ENCODE measurements at regions not wholly inside any gene's neighbourhood (a gene's known extent, or its start where the extent isn't known, plus 50 kb on each side); places are given as distances from the start of the nearest gene placed in this dataset.

DNA sequence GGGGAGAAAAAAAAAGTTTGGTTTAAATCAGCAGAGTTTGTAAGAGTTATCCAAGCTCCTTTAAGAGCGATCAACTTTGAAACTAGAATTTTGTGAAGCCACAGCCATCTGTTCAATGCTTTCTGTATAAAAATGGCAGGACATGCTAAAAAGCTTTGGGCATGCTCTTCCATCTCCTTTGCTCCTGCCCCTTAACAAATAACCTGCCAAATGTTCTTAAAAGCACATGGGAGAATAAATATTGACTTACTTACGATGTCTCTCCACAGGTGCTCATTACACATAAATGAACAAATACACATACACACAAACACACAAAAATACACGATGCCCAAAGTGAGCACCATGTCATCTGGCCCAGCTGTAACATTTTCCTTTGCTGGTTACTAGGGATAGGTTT is 211.8 kb upstream of the DPH6 start:
- H2AFZ ChIP-seq (ENCODE audit: low read length), result no peak overlapping the region
- H3K36me3 ChIP-seq (ENCODE audit: control insufficient read depth, insufficient read depth, low read length), result no peaks in the 10 kb centered on the region
- no peaks in the 10 kb centered on the region for H3K27me3 ChIP-seq (ENCODE audit: control insufficient read depth, insufficient read depth, low read length)
- H3K4me3 ChIP-seq (replicated peaks in 1 of 4; ENCODE audit: control extremely low read depth in 1 of 4, insufficient read depth in 1 of 4, low read depth in 3 of 4, low read length in 4 of 4), result no peak overlapping the region
- no peak overlapping the region for H3K4me2 ChIP-seq (ENCODE audit: extremely low read depth, insufficient read depth, low read length)
- H3K79me2 ChIP-seq (ENCODE audit: control insufficient read depth, insufficient read depth, low read length), result no peaks in the 10 kb centered on the region
- no peak for DNase-seq (ENCODE audit: low read depth in 2 of 2)
- H4K20me1 ChIP-seq (ENCODE audit: control insufficient read depth, extremely low read depth, insufficient read depth, low read length), result no peaks in the 10 kb centered on the region
- no peaks in the 10 kb centered on the region for H3K4me1 ChIP-seq (ENCODE audit: control insufficient read depth, extremely low read depth, insufficient read depth, low read length)
- H3K9ac ChIP-seq (ENCODE audit: insufficient read depth, low read length), result no peak overlapping the region
- TF ChIP-seq, protein P1, sequence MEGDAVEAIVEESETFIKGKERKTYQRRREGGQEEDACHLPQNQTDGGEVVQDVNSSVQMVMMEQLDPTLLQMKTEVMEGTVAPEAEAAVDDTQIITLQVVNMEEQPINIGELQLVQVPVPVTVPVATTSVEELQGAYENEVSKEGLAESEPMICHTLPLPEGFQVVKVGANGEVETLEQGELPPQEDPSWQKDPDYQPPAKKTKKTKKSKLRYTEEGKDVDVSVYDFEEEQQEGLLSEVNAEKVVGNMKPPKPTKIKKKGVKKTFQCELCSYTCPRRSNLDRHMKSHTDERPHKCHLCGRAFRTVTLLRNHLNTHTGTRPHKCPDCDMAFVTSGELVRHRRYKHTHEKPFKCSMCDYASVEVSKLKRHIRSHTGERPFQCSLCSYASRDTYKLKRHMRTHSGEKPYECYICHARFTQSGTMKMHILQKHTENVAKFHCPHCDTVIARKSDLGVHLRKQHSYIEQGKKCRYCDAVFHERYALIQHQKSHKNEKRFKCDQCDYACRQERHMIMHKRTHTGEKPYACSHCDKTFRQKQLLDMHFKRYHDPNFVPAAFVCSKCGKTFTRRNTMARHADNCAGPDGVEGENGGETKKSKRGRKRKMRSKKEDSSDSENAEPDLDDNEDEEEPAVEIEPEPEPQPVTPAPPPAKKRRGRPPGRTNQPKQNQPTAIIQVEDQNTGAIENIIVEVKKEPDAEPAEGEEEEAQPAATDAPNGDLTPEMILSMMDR (conservative IDR thresholded peaks at IDR 0.05 in 1 of 2, IDR thresholded peaks at IDR 0.05 in 1 of 2; ENCODE audit: low read depth in 1 of 2, low read length in 2 of 2), result no peak
- no peak for TF ChIP-seq EZH2 (IDR thresholded peaks at IDR 0.05; ENCODE audit: low read length, missing control alignments)
- no peak overlapping the region for H3K27ac ChIP-seq (ENCODE audit: insufficient read depth, low read length)
- no peaks in the 10 kb centered on the region for H3K9me3 ChIP-seq (ENCODE audit: control insufficient read depth, insufficient read depth, low read depth, low read length)

DNA sequence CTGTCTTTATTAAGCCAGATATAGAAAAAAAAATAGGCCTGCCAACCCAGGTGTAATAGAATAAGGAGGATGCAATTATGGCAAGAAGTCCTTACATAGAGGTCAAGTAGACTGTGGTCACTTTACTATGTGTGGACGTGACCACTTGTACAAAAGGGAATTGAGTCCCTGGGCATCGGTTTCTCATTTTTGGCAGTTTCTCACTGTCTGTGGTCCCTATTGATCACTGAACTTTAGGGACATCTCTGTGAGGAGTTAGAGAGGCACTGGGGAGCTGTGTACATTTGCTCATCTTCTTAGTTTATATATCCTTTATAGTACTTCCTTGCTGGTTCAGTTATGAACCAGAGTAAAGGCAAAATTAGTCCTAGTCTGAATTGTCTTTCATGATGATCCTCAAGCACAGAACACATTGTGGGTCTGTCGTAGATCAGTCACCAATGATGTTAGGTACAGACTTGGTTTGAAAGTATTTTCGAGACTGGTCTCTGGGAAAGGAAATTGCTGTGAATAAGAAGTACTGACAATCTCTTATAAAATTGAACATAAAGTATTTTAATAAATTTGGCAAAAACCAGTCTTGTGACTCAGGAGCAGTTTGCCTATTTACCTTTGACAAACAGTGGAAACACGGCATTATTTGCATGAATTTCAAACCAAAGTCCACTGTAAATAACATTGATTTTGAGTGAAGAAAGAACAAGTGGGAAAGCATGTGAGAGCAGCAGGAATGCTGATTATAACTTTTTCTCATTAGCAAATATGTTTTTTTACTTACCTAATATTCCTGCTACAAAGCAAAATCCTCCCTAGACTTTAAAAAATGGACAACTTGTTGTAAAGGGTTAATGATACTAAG is 218.9 kb upstream of the DPH6 start:
- H3K27me3 ChIP-seq (ENCODE audit: control insufficient read depth, insufficient read depth, low read length), result no peaks in the 10 kb centered on the region
- H3K4me3 ChIP-seq (replicated peaks in 1 of 4; ENCODE audit: control extremely low read depth in 1 of 4, insufficient read depth in 1 of 4, low read depth in 3 of 4, low read length in 4 of 4), result no peak overlapping the region
- H3K27ac ChIP-seq (ENCODE audit: insufficient read depth, low read length), result no peak overlapping the region
- H3K36me3 ChIP-seq (ENCODE audit: control insufficient read depth, insufficient read depth, low read length), result no peaks in the 10 kb centered on the region
- H2AFZ ChIP-seq (ENCODE audit: low read length), result no peak overlapping the region
- no peak overlapping the region for H3K4me2 ChIP-seq (ENCODE audit: extremely low read depth, insufficient read depth, low read length)
- TF ChIP-seq, protein P1 (conservative IDR thresholded peaks at IDR 0.05 in 1 of 2, IDR thresholded peaks at IDR 0.05 in 1 of 2; ENCODE audit: low read depth in 1 of 2, low read length in 2 of 2), result no peak
- no peak for TF ChIP-seq EZH2 (IDR thresholded peaks at IDR 0.05; ENCODE audit: low read length, missing control alignments)
- H3K9me3 ChIP-seq (ENCODE audit: control insufficient read depth, insufficient read depth, low read depth, low read length), result no peaks in the 10 kb centered on the region
- no peak for DNase-seq (ENCODE audit: low read depth in 2 of 2)
- no peak overlapping the region for H3K9ac ChIP-seq (ENCODE audit: insufficient read depth, low read length)
- H3K4me1 ChIP-seq (ENCODE audit: control insufficient read depth, extremely low read depth, insufficient read depth, low read length), result no peaks in the 10 kb centered on the region
- H3K79me2 ChIP-seq (ENCODE audit: control insufficient read depth, insufficient read depth, low read length), result no peaks in the 10 kb centered on the region
- no peaks in the 10 kb centered on the region for H4K20me1 ChIP-seq (ENCODE audit: control insufficient read depth, extremely low read depth, insufficient read depth, low read length)

DNA sequence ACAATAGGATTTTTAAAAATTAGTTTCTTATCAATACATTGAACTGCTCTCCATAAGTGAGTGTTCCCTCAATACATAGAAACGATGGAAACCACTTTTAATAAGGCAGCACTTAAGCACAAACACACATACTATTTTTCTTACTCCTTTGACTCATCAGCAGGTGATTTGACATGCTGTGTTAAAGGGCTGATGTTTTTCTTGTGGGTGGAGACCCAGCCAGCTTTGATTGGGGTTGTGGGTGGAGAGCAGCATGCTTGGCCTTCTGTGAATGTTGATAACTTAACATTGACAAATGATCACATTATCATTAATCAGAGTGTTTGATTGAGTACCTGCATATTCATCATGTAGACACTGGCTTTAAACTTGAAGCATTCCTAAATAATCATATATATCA is 223.0 kb upstream of the DPH6 start:
- no peak overlapping the region for H3K4me2 ChIP-seq (ENCODE audit: extremely low read depth, insufficient read depth, low read length)
- no peak overlapping the region for H3K27ac ChIP-seq (ENCODE audit: insufficient read depth, low read length)
- H3K9me3 ChIP-seq (ENCODE audit: control insufficient read depth, insufficient read depth, low read depth, low read length), result no peaks in the 10 kb centered on the region
- no peak overlapping the region for H3K9ac ChIP-seq (ENCODE audit: insufficient read depth, low read length)
- DNase-seq (ENCODE audit: low read depth in 2 of 2), result peak in 1 of 2 donors; percentile 43
- no peak overlapping the region for H3K4me3 ChIP-seq (replicated peaks in 1 of 4; ENCODE audit: control extremely low read depth in 1 of 4, insufficient read depth in 1 of 4, low read depth in 3 of 4, low read length in 4 of 4)
- no peaks in the 10 kb centered on the region for H3K36me3 ChIP-seq (ENCODE audit: control insufficient read depth, insufficient read depth, low read length)
- no peaks in the 10 kb centered on the region for H3K79me2 ChIP-seq (ENCODE audit: control insufficient read depth, insufficient read depth, low read length)
- no peaks in the 10 kb centered on the region for H4K20me1 ChIP-seq (ENCODE audit: control insufficient read depth, extremely low read depth, insufficient read depth, low read length)
- no peaks in the 10 kb centered on the region for H3K27me3 ChIP-seq (ENCODE audit: control insufficient read depth, insufficient read depth, low read length)
- TF ChIP-seq, protein P1 (conservative IDR thresholded peaks at IDR 0.05 in 1 of 2, IDR thresholded peaks at IDR 0.05 in 1 of 2; ENCODE audit: low read depth in 1 of 2, low read length in 2 of 2), result no peak
- no peak for TF ChIP-seq EZH2 (IDR thresholded peaks at IDR 0.05; ENCODE audit: low read length, missing control alignments)
- no peak overlapping the region for H2AFZ ChIP-seq (ENCODE audit: low read length)
- no peaks in the 10 kb centered on the region for H3K4me1 ChIP-seq (ENCODE audit: control insufficient read depth, extremely low read depth, insufficient read depth, low read length)
